ENCODE measurements at regions not wholly inside any gene's neighbourhood (a gene's known extent, or its start where the extent isn't known, plus 50 kb on each side); places are given as distances from the start of the nearest gene placed in this dataset.

DNA sequence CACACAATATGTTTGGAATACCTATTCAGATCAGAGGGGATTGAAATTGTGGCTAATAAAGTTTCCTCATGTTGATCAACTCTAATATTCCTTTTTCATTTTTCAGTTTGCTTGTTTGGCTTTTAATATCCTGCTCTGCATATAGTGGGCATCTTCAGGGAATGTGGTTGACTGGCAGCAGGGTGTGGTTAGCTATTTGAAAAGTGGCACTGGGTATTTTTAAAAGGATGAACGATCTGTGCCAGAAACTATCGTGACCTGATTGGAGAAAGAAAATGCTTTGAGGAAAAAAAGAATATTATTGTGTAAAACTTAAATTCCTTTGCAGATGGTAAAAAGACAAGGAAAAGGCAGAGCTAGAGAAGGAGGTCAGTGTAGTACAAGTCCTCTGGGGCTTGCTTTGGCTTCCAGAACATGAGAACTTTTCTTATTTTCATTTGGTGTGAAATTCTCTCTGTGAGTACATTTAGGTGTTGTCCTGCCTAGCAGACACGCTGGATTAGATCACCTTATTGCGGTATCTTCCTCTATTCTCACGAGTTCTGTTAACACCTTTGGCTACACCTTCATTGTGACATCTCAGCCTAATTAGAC, 329.7 kb upstream of the SNX7 start:
- Histone ChIP-seq H3K36me3 (ENCODE audit: control insufficient read depth, insufficient read depth, low read length) (no peaks in the 10 kb centered on the region), H3K27me3 (ENCODE audit: control insufficient read depth, insufficient read depth, low read length) (no peaks in the 10 kb centered on the region), H3K4me3 (ENCODE audit: low read depth, low read length) (no peak overlapping the region)
- no peak for DNase-seq (ENCODE audit: low read depth)
- TF ChIP-seq, protein P1, sequence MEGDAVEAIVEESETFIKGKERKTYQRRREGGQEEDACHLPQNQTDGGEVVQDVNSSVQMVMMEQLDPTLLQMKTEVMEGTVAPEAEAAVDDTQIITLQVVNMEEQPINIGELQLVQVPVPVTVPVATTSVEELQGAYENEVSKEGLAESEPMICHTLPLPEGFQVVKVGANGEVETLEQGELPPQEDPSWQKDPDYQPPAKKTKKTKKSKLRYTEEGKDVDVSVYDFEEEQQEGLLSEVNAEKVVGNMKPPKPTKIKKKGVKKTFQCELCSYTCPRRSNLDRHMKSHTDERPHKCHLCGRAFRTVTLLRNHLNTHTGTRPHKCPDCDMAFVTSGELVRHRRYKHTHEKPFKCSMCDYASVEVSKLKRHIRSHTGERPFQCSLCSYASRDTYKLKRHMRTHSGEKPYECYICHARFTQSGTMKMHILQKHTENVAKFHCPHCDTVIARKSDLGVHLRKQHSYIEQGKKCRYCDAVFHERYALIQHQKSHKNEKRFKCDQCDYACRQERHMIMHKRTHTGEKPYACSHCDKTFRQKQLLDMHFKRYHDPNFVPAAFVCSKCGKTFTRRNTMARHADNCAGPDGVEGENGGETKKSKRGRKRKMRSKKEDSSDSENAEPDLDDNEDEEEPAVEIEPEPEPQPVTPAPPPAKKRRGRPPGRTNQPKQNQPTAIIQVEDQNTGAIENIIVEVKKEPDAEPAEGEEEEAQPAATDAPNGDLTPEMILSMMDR (IDR thresholded peaks at IDR 0.05; ENCODE audit: insufficient read depth, low read length, poor library complexity, severe bottlenecking): no peak

DNA sequence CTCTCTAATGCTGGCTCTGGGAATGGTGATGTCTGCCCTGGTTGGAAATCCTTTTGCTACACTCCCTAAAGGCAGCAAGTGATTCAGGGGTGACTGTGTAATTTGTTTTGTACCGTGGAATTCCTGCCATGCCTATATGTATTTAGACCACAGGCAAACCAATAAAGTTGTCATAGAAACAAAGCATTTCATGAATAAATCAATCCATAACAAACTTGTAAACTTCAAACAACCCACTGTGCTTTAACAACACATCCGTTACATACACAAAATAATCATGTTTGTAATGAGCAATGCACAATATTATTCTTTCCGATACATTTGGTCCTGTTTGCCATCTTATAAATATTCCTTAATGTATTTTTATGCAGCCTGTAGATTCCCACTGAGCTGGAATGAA, 330.3 kb upstream of the SNX7 start:
- no peak for DNase-seq (ENCODE audit: low read depth)
- TF ChIP-seq, protein P1 (IDR thresholded peaks at IDR 0.05; ENCODE audit: insufficient read depth, low read length, poor library complexity, severe bottlenecking): no peak
- H3K4me3 ChIP-seq (ENCODE audit: low read depth, low read length): no peak overlapping the region
- no peaks in the 10 kb centered on the region for H3K27me3 ChIP-seq (ENCODE audit: control insufficient read depth, insufficient read depth, low read length)
- H3K36me3 ChIP-seq (ENCODE audit: control insufficient read depth, insufficient read depth, low read length): no peaks in the 10 kb centered on the region

DNA sequence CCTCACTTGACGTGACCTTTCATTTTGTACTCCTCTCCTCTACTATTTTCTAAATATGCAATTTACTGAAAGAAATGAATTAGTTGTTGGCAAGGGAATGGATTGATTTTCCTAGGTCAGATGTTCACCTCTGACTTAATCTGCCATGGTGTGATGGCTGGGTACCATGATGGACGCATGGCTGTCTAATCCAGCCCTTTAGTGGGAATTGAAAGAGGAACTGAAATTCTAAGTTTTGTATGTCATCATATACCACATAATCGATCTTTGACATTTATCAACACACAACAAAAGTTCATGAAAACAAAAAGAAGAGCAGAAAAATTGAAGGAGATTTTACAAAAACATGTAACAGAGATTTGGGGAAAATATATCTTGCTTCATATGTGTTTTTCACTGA, 331.3 kb upstream of the SNX7 start:
- H3K27me3 ChIP-seq (ENCODE audit: control insufficient read depth, insufficient read depth, low read length): no peaks in the 10 kb centered on the region
- H3K36me3 ChIP-seq (ENCODE audit: control insufficient read depth, insufficient read depth, low read length): no peaks in the 10 kb centered on the region
- H3K4me3 ChIP-seq (ENCODE audit: low read depth, low read length): no peak overlapping the region
- no peak for DNase-seq (ENCODE audit: low read depth)
- TF ChIP-seq, protein P1 (IDR thresholded peaks at IDR 0.05; ENCODE audit: insufficient read depth, low read length, poor library complexity, severe bottlenecking): no peak

DNA sequence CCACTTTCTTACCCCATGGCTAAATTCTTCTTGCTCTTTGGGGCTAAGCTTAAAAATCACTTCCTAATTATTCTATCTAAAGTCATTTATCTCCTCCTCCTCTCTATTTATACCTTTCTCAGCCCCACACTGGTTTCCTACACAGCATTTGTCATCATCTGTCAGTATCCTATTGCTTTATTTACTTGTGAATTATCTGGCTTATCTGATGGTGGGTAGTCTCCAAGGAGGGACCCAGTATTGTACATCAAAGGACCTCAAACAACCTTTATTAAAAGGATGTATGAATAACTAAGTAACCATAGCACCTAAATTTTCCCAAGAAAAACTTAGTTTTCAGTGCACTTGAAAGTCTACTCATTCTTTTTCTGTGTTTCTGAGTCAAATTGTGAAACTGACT, 332.7 kb upstream of the SNX7 start:
- no peaks in the 10 kb centered on the region for H3K36me3 ChIP-seq (ENCODE audit: control insufficient read depth, insufficient read depth, low read length)
- H3K27me3 ChIP-seq (ENCODE audit: control insufficient read depth, insufficient read depth, low read length): no peaks in the 10 kb centered on the region
- TF ChIP-seq, protein P1 (IDR thresholded peaks at IDR 0.05; ENCODE audit: insufficient read depth, low read length, poor library complexity, severe bottlenecking): no peak
- H3K4me3 ChIP-seq (ENCODE audit: low read depth, low read length): no peak overlapping the region
- no peak for DNase-seq (ENCODE audit: low read depth)

DNA sequence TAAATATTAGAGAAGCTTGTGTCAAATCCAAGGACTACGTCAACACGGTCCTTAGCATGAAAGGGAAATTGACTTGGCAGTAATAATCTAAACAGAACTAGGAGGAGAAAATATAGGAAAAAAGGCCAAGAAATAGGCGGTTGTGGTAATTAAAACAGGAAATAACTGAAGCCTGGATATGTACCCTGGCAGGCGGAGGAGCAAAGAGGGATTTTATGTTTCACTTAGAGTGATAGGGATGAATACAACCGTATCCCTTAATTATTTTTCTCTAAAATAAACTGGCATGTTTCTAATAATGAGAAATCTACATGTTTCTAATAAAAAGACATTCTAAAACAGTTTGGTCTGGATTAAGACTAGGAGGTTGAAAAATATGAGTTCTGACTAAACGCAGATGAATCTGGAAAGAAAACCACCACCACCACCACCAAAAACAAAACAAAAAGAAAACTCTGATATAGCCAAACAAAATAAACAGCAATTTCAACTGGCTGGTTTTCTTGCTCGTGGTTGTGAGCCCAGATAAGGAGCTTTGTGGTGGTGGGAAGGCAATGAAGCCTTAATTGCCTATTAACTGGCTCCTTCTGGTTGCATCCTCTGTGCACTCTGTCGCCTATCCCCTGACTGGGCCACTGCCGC, 334.2 kb upstream of the SNX7 start:
- DNase-seq (ENCODE audit: low read depth): no peak
- no peaks in the 10 kb centered on the region for H3K27me3 ChIP-seq (ENCODE audit: control insufficient read depth, insufficient read depth, low read length)
- no peaks in the 10 kb centered on the region for H3K36me3 ChIP-seq (ENCODE audit: control insufficient read depth, insufficient read depth, low read length)
- H3K4me3 ChIP-seq (ENCODE audit: low read depth, low read length): no peak overlapping the region
- TF ChIP-seq, protein P1 (IDR thresholded peaks at IDR 0.05; ENCODE audit: insufficient read depth, low read length, poor library complexity, severe bottlenecking): no peak

Measured in kidney epithelial cell (primary cell).